KMS-11 (cell line): ENCODE measurements at regions not wholly inside any gene's neighbourhood (a gene's known extent, or its start where the extent isn't known, plus 50 kb on each side); places are given as distances from the start of the nearest gene placed in this dataset.

ENCODE experiments used
- H2AFZ ChIP-seq: fragments of 200-600 bp; sonication (generic); 2 replicates; pipeline ENCODE4 v1.6.1; 2016; ENCODE audit warnings: antibody characterized with exemption, mixed run types, low read depth
- H3K27ac ChIP-seq: fragments of 200-600 bp; sonication (generic); 2 replicates; pipeline ENCODE4 v1.6.1; 2016; ENCODE audit warnings: mild to moderate bottlenecking, mixed run types
- H3K27me3 ChIP-seq: fragments of 200-600 bp; sonication (generic); 2 replicates; pipeline ENCODE4 v1.6.1; 2017; ENCODE audit warnings: mild to moderate bottlenecking, low read depth, mixed run types, moderate library complexity; ENCODE audit not compliant: insufficient read depth
- H3K36me3 ChIP-seq: fragments of 200-600 bp; sonication (generic); 2 replicates; pipeline ENCODE4 v1.6.1; 2017; ENCODE audit warnings: mild to moderate bottlenecking, mixed run types; ENCODE audit not compliant: insufficient read depth
- H3K4me1 ChIP-seq: fragments of 200-600 bp; sonication (generic); 2 replicates; pipeline ENCODE4 v1.6.1; 2016; ENCODE audit warnings: mild to moderate bottlenecking, low read depth, mixed run types; ENCODE audit not compliant: poor library complexity, severe bottlenecking
- H3K4me2 ChIP-seq: fragments of 200-600 bp; sonication (generic); 2 replicates; pipeline ENCODE4 v1.7.0; 2016; ENCODE audit warnings: mild to moderate bottlenecking, mixed run types
- H3K4me3 ChIP-seq: fragments of 200-600 bp; sonication (generic); IDR thresholded peaks from 2 replicates; pipeline ENCODE4 v1.6.1; 2017; ENCODE audit warnings: low read depth, low read length, mixed read lengths; ENCODE audit not compliant: insufficient read depth
- H3K79me2 ChIP-seq: fragments of 200-600 bp; sonication (generic); 2 replicates; pipeline ENCODE4 v1.6.1; 2016; ENCODE audit warnings: low read depth, mixed run types; ENCODE audit not compliant: insufficient read depth
- H3K9ac ChIP-seq: fragments of 200-600 bp; sonication (generic); 2 replicates; pipeline ENCODE4 v1.6.1; 2016; ENCODE audit warnings: mild to moderate bottlenecking, mixed run types
- H4K20me1 ChIP-seq: fragments of 200-600 bp; sonication (generic); 2 replicates; pipeline ENCODE4 v1.6.1; 2016; ENCODE audit warnings: mild to moderate bottlenecking, mixed run types; ENCODE audit not compliant: insufficient read depth
- CTCF ChIP-seq: fragments of 200-600 bp; sonication (generic); conservative IDR thresholded peaks from 2 replicates; pipeline ENCODE4 v1.6.1; 2017; ENCODE audit warnings: low read depth, mild to moderate bottlenecking, antibody characterized with exemption, low read length, moderate library complexity, mixed read lengths

- no peak overlapping the region for H3K4me2 ChIP-seq
- H3K27me3 ChIP-seq: no peaks in the 10 kb centered on the region
- TF ChIP-seq CTCF: no peak
- no peak overlapping the region for H3K27ac ChIP-seq
- H3K9ac ChIP-seq: no peak overlapping the region
- H2AFZ ChIP-seq: no peak overlapping the region
- no peaks in the 10 kb centered on the region for H4K20me1 ChIP-seq
- H3K4me3 ChIP-seq: no peak overlapping the region
- H3K79me2 ChIP-seq: no peaks in the 10 kb centered on the region
- no peaks in the 10 kb centered on the region for H3K36me3 ChIP-seq
- H3K4me1 ChIP-seq: no peaks in the 10 kb centered on the region
Observed at GRCh38 chr12:125463386-125463785, 398.2 kb downstream of the AACS start.

GRCh38 chr12:125467363-125467762 is 402.1 kb downstream of the AACS start:
- TF ChIP-seq CTCF: no peak
- Histone ChIP-seq H3K4me3 (no peak overlapping the region), H3K9ac (no peak overlapping the region), H3K4me2 (no peak overlapping the region), H2AFZ (no peak overlapping the region), H3K27ac (no peak overlapping the region), H3K4me1 (no peaks in the 10 kb centered on the region), H3K79me2 (no peaks in the 10 kb centered on the region), H4K20me1 (no peaks in the 10 kb centered on the region), H3K27me3 (no peaks in the 10 kb centered on the region), H3K36me3 (no peaks in the 10 kb centered on the region)

GRCh38 chr12:125469683-125470082 is 404.4 kb downstream of the AACS start:
- H3K79me2 ChIP-seq: no peaks in the 10 kb centered on the region
- H3K27ac ChIP-seq: no peak overlapping the region
- H3K4me1 ChIP-seq: no peaks in the 10 kb centered on the region
- H3K4me3 ChIP-seq: no peak overlapping the region
- H3K27me3 ChIP-seq: no peaks in the 10 kb centered on the region
- no peak overlapping the region for H3K9ac ChIP-seq
- TF ChIP-seq CTCF: no peak
- H3K4me2 ChIP-seq: no peak overlapping the region
- H4K20me1 ChIP-seq: no peaks in the 10 kb centered on the region
- no peaks in the 10 kb centered on the region for H3K36me3 ChIP-seq
- no peak overlapping the region for H2AFZ ChIP-seq

GRCh38 chr12:125470838-125471783 is 405.9 kb downstream of the AACS start:
- Histone ChIP-seq H3K27me3 (no peaks in the 10 kb centered on the region), H3K27ac (no peak overlapping the region), H3K4me1 (no peaks in the 10 kb centered on the region), H3K4me2 (no peak overlapping the region), H3K79me2 (no peaks in the 10 kb centered on the region), H3K36me3 (no peaks in the 10 kb centered on the region), H2AFZ (no peak overlapping the region), H4K20me1 (no peaks in the 10 kb centered on the region), H3K9ac (no peak overlapping the region), H3K4me3 (no peak overlapping the region)
- TF ChIP-seq CTCF: no peak
